Ovary (tissue), 3 donors: ENCODE measurements at regions not wholly inside any gene's neighbourhood (a gene's known extent, or its start where the extent isn't known, plus 50 kb on each side); places are given as distances from the start of the nearest gene placed in this dataset.

Experiments
- CTCF ChIP-seq, 3 donors: fragments of 450-650 bp in 2 of 3; fragments of 200-600 bp in 1 of 3; IDR thresholded peaks; one replicate each; pipeline versions ENCODE4 v1.5.1 to v1.8.0; 2016 to 2022; ENCODE audit warnings: antibody characterized with exemption in 3 of 3, mild to moderate bottlenecking in 1 of 3
- POLR2A ChIP-seq: fragments of 450-650 bp; IDR thresholded peaks from one replicate; pipeline ENCODE4 v1.6.1; 2017; ENCODE audit warnings: antibody characterized with exemption, mild to moderate bottlenecking, moderate library complexity
- donor health status: DM: no; HTN: no; CAD: no.

GRCh38 chr1:222919478-222919865, 104.6 kb downstream of the DISP1 start:
- TF ChIP-seq CTCF (IDR thresholded peaks at IDR 0.05) (no peak), POLR2A (no peak)
